ENCODE measurements at regions not wholly inside any gene's neighbourhood (a gene's known extent, or its start where the extent isn't known, plus 50 kb on each side); places are given as distances from the start of the nearest gene placed in this dataset.

DNA sequence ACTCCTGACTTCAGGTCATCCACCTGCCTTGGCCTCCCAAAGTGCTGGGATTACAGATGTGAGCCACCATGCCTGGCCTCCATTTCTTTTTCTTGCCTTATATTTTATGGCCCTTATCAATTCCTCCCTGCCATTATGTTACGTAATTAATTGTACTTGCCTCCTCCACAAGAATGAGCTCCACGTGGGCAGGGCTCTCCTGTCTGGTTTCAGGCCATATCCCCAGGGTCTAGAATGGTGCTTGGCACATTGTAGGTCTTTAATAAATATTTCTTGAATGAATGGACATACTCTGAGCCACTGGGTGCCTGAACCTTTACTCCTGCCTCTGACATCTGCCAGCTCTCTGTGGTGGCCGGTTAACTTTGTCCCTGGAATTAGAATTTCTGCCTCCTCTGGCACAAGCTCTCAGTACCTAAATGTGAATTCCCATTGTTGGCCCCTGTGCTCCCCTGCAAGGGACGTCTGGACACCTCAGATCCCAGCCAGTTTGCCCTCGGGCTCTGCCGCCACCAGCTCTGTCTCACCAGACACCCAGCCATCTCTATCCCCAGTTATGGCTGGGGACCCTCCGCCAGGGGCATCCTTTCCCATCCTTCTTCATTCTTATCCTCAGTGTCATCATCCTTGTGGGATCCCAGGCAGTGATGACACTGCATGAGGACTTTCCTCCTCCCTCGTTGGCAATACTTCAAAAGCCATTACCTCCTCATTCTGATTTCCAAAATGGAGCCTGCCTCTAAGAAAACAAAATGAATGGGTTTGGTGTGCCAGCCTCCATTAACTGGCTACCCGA is 165.6 kb upstream of the SMAD3 start:
- Histone ChIP-seq H3K4me1 (peaks cover 6% of the 10 kb centered on the region; the same call in 1 of the 2 replicates), H3K4me3 (ENCODE audit: low read depth, low read length) (no peak overlapping the region), H3K27me3 (replicated peaks; ENCODE audit: control insufficient read depth, insufficient read depth, low read length) (no peaks in the 10 kb centered on the region), H3K36me3 (ENCODE audit: control insufficient read depth, insufficient read depth, low read length) (no peaks in the 10 kb centered on the region), H3K9me3 (no peaks in the 10 kb centered on the region)
- no peak for DNase-seq
- no TSS peak for BruUV-seq (replicated peaks)
- intact Hi-C loops (cut with micrococcal nuclease; ENCODE audit: unreplicated experiment): no loop called here
- Mint-ChIP-seq H3K27me3 (ENCODE audit: insufficient read depth, unreplicated experiment) (no peaks in the 10 kb centered on the region), H3K27ac (ENCODE audit: unreplicated experiment) (no peak overlapping the region), H3K4me3 (ENCODE audit: unreplicated experiment) (no peak overlapping the region), H3K9me3 (ENCODE audit: unreplicated experiment) (no peaks in the 10 kb centered on the region), H3K4me1 (ENCODE audit: low read depth, unreplicated experiment) (peaks cover 8% of the 10 kb centered on the region), H3K36me3 (ENCODE audit: insufficient read depth, unreplicated experiment) (no peaks in the 10 kb centered on the region)
- TF ChIP-seq, protein P1, sequence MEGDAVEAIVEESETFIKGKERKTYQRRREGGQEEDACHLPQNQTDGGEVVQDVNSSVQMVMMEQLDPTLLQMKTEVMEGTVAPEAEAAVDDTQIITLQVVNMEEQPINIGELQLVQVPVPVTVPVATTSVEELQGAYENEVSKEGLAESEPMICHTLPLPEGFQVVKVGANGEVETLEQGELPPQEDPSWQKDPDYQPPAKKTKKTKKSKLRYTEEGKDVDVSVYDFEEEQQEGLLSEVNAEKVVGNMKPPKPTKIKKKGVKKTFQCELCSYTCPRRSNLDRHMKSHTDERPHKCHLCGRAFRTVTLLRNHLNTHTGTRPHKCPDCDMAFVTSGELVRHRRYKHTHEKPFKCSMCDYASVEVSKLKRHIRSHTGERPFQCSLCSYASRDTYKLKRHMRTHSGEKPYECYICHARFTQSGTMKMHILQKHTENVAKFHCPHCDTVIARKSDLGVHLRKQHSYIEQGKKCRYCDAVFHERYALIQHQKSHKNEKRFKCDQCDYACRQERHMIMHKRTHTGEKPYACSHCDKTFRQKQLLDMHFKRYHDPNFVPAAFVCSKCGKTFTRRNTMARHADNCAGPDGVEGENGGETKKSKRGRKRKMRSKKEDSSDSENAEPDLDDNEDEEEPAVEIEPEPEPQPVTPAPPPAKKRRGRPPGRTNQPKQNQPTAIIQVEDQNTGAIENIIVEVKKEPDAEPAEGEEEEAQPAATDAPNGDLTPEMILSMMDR (IDR thresholded peaks at IDR 0.05; ENCODE audit: insufficient read depth in 1 of 2, low read depth in 1 of 2, low read length in 1 of 2, severe bottlenecking in 1 of 2, unreplicated experiment in 1 of 2): no peak
- POLR2A ChIA-PET: no interaction called here
- CTCF ChIA-PET: interaction anchor here (0.5 to 1.1 kb wide), 2 partner anchors 9 to 34 kb away, joined by 3 read pairs; no protein-coding TSS in a partner anchor

DNA sequence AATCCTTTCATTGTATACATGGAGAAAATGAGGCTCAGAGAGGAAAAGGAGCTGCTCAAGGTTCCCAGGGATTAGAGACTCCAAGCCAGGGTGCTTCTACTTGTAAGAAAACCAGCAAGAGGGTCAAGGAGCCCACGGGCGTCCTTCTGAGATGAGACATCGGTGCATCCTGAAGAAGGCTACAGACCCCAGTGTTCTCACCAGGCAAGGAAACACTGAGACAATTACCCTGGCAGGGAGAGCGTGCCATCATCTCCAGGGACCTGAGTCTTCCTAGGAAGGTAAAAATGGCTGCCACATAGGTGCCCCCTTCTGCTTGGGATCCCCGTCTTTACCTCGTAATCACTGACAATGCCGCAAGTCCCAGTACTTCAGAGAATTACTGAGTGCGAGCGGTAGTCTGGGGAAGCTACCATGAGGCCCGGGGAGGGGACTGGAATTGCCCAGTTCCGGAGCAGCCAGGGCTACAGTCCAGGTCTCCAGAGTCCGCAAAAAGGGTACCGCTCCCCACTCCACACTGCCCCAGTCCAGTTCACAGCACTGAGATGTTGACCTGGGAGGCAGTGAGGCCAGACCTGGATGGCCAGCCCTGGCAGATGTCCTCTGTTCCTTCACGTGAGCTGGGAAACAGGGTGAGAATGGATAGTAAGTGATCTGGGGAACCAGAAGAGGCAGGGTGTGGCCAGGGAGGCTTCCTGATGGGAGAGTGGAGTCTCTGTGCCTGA is 164.7 kb upstream of the SMAD3 start:
- Histone ChIP-seq H3K36me3 (ENCODE audit: control insufficient read depth, insufficient read depth, low read length) (no peaks in the 10 kb centered on the region), H3K4me1 (peaks cover 6% of the 10 kb centered on the region; the same call in 1 of the 2 replicates), H3K27me3 (replicated peaks; ENCODE audit: control insufficient read depth, insufficient read depth, low read length) (no peaks in the 10 kb centered on the region), H3K9me3 (no peaks in the 10 kb centered on the region), H3K4me3 (ENCODE audit: low read depth, low read length) (no peak overlapping the region)
- no peak for DNase-seq
- intact Hi-C loops (cut with micrococcal nuclease; ENCODE audit: unreplicated experiment): no loop called here
- H3K27me3 Mint-ChIP-seq (ENCODE audit: insufficient read depth, unreplicated experiment): no peaks in the 10 kb centered on the region
- ChIA-PET POLR2A (no interaction called here), CTCF (no interaction called here)
- no peak overlapping the region for H3K4me3 Mint-ChIP-seq (ENCODE audit: unreplicated experiment)
- H3K27ac Mint-ChIP-seq (ENCODE audit: unreplicated experiment): no peak overlapping the region
- H3K36me3 Mint-ChIP-seq (ENCODE audit: insufficient read depth, unreplicated experiment): no peaks in the 10 kb centered on the region
- peaks cover 7% of the 10 kb centered on the region for H3K4me1 Mint-ChIP-seq (ENCODE audit: low read depth, unreplicated experiment)
- TF ChIP-seq, protein P1 (IDR thresholded peaks at IDR 0.05; ENCODE audit: insufficient read depth in 1 of 2, low read depth in 1 of 2, low read length in 1 of 2, severe bottlenecking in 1 of 2, unreplicated experiment in 1 of 2): no peak
- BruUV-seq (replicated peaks): no TSS peak
- H3K9me3 Mint-ChIP-seq (ENCODE audit: unreplicated experiment): no peaks in the 10 kb centered on the region

DNA sequence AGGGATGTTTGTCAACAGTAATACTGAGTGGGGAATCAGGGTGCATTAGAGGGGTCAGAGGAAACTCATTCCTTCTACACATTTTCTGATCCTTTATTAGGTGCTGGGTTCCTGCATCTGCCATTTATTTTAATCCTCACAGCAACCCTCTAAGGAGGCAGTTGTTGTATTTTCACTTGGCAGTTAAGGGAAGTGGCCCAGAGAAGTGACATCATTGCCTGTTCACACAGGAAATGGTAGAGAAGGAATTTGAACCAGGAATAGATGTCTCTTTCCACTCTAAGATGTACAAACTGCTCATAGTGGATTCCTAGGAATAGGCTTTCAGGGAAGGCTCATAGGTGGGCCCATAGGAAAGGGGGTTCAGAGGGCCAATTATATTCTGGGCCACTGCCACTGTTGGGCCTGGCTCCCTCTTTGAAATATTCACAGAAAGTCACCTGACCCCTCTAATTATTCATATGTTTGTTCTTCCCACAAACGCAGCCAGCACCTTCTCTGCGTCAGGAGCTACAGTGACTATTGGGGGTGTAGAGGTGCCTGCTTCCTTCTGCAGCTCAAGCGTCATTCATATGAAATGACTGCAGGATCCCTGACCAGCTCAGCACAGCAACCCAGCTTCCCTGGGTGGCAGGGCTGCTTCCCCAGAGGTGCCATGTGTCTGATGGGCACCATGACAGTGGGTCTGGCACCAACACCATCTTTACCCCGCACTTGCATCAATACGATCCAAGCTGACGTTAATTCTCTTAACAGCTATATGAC is 163.9 kb upstream of the SMAD3 start:
- TF ChIP-seq, protein P1 (IDR thresholded peaks at IDR 0.05; ENCODE audit: insufficient read depth in 1 of 2, low read depth in 1 of 2, low read length in 1 of 2, severe bottlenecking in 1 of 2, unreplicated experiment in 1 of 2): no peak
- H3K27me3 Mint-ChIP-seq (ENCODE audit: insufficient read depth, unreplicated experiment): no peaks in the 10 kb centered on the region
- H3K9me3 Mint-ChIP-seq (ENCODE audit: unreplicated experiment): no peaks in the 10 kb centered on the region
- Histone ChIP-seq H3K9me3 (no peaks in the 10 kb centered on the region), H3K36me3 (ENCODE audit: control insufficient read depth, insufficient read depth, low read length) (no peaks in the 10 kb centered on the region), H3K4me1 (peaks cover 6% of the 10 kb centered on the region; the same call in 1 of the 2 replicates), H3K27me3 (replicated peaks; ENCODE audit: control insufficient read depth, insufficient read depth, low read length) (no peaks in the 10 kb centered on the region), H3K4me3 (ENCODE audit: low read depth, low read length) (no peak overlapping the region)
- H3K4me3 Mint-ChIP-seq (ENCODE audit: unreplicated experiment): no peak overlapping the region
- H3K36me3 Mint-ChIP-seq (ENCODE audit: insufficient read depth, unreplicated experiment): no peaks in the 10 kb centered on the region
- BruUV-seq (replicated peaks): no TSS peak
- peaks cover 7% of the 10 kb centered on the region for H3K4me1 Mint-ChIP-seq (ENCODE audit: low read depth, unreplicated experiment)
- H3K27ac Mint-ChIP-seq (ENCODE audit: unreplicated experiment): no peak overlapping the region
- no peak for DNase-seq
- ChIA-PET CTCF (no interaction called here), POLR2A (interaction anchor here (0.7 kb wide), 1 partner anchor 58 kb away, joined by 7 read pairs; no protein-coding TSS in a partner anchor)
- intact Hi-C loops (cut with micrococcal nuclease; ENCODE audit: unreplicated experiment): no loop called here

Measured in Caco-2 (cell line).